PFSK-1 (cell line): ENCODE measurements at regions not wholly inside any gene's neighbourhood (a gene's known extent, or its start where the extent isn't known, plus 50 kb on each side); places are given as distances from the start of the nearest gene placed in this dataset.

Experiments used
- FOXP2 ChIP-seq: optimal IDR thresholded peaks from 2 replicates; pipeline ENCODE3; 2011; ENCODE audit warnings: borderline replicate concordance, control low read depth, inconsistent platforms; ENCODE audit not compliant: insufficient read depth; ENCODE audit errors: extremely low read length, extremely low read depth
- POLR2AphosphoS5 ChIP-seq: IDR thresholded peaks from 2 replicates; pipeline ENCODE4 v1.6.1; 2012; ENCODE audit warnings: low read depth, mild to moderate bottlenecking, control low read depth, low read length, moderate library complexity
- REST ChIP-seq, 2 experiments: IDR thresholded peaks; 2 replicates each; pipeline versions ENCODE4 v1.6.1 to v1.8.0; 2011 to 2012; ENCODE audit warnings: low read depth in 2 of 2, low read length in 2 of 2, control low read depth in 1 of 2, inconsistent platforms in 1 of 2, mild to moderate bottlenecking in 1 of 2, moderate library complexity in 1 of 2; ENCODE audit not compliant: insufficient read depth in 1 of 2
- SIN3A ChIP-seq: IDR thresholded peaks from 2 replicates; pipeline ENCODE4 v1.6.1; 2012; ENCODE audit warnings: mild to moderate bottlenecking, low read length, moderate library complexity, borderline replicate concordance; ENCODE audit not compliant: insufficient read depth
- TAF1 ChIP-seq: IDR thresholded peaks from 2 replicates; pipeline ENCODE4 v1.6.1; 2012; ENCODE audit warnings: low read length, control low read depth, borderline replicate concordance; ENCODE audit not compliant: insufficient read depth

DNA sequence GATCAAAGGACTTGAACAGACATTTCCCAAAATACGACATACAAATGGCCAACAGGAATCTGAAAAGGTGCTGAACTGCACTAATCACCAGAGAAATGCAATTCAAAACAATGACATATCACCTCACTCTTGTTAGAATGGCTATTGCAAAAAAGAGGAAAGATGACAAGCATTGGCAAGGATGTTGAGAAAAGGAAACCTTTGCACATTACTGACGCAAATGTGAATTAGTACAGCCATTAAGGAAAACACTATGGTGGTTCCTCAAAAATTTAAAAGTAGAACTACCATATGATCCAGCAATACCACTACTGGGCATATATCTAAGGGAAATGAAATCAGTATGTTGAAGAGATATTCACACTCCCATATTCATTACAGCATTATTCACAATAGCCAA lies 57.7 kb upstream of the ASPRV1 start:
- TF ChIP-seq FOXP2 (no peak), REST (IDR thresholded peaks at IDR 0.05; ENCODE audit: insufficient read depth in 1 of 2, low read depth in 2 of 2, low read length in 2 of 2) (no peak), TAF1 (no peak), POLR2AphosphoS5 (no peak), SIN3A (no peak)

- no peak for TF ChIP-seq FOXP2
- no peak for TF ChIP-seq REST (IDR thresholded peaks at IDR 0.05; ENCODE audit: insufficient read depth in 1 of 2, low read depth in 2 of 2, low read length in 2 of 2)
Observed at GRCh38 chr2:70017962-70018361, 56.5 kb upstream of the ASPRV1 start.

GRCh38 chr2:70014959-70015358 lies 53.5 kb upstream of the ASPRV1 start:
- TF ChIP-seq POLR2AphosphoS5: no peak
- no peak for TF ChIP-seq REST (IDR thresholded peaks at IDR 0.05; ENCODE audit: insufficient read depth in 1 of 2, low read depth in 2 of 2, low read length in 2 of 2)
- TF ChIP-seq FOXP2: no peak
- no peak for TF ChIP-seq TAF1
- TF ChIP-seq SIN3A: no peak

GRCh38 chr2:70012887-70013286 lies 51.5 kb upstream of the ASPRV1 start:
- no peak for TF ChIP-seq REST (IDR thresholded peaks at IDR 0.05; ENCODE audit: insufficient read depth in 1 of 2, low read depth in 2 of 2, low read length in 2 of 2)

DNA sequence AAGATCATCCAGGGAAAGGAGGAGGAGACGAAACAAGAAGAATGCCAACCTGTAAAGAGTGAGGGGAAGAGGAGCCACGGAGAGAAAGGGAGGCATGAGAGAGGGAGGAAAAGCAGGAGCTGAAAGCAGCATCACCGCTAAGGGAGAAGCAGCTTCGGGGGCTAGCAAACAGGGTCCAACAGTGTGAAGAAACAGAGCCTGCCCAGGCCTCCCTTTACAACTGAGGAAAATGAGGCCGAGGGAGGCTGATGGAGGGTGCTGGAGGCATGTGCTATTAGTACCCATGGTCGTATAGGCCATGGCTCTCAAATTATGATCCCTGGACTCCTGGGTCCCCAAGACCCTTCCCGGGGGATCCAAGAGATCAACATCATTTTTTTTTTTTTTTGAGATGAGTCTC lies 50.4 kb upstream of the ASPRV1 start:
- TF ChIP-seq REST (IDR thresholded peaks at IDR 0.05; ENCODE audit: insufficient read depth in 1 of 2, low read depth in 2 of 2, low read length in 2 of 2) (no peak), SIN3A (no peak)
